GM21529 (cell line): ENCODE measurements at regions not wholly inside any gene's neighbourhood (a gene's known extent, or its start where the extent isn't known, plus 50 kb on each side); places are given as distances from the start of the nearest gene placed in this dataset.

Experiments used
- ATAC-seq: cut with Tn5 transposase; IDR thresholded peaks from one replicate; pipeline ENCODE4 v1.9.1; 2021; ENCODE audit not compliant: unreplicated experiment

GRCh38 chr19:30082611-30083010 lies 140.6 kb downstream of the URI1 start:
- no peak for ATAC-seq

GRCh38 chr19:30083125-30083681 lies 141.2 kb downstream of the URI1 start:
- ATAC-seq: no peak

- no peak for ATAC-seq
Observed at GRCh38 chr19:30083701-30084156, 141.7 kb downstream of the URI1 start.

- ATAC-seq: no peak
Observed at GRCh38 chr19:30084390-30084819, 142.4 kb downstream of the URI1 start.

GRCh38 chr19:30085394-30085793 lies 143.4 kb downstream of the URI1 start:
- no peak for ATAC-seq

- ATAC-seq: no peak
Observed at GRCh38 chr19:30086220-30086619, 144.2 kb downstream of the URI1 start.

GRCh38 chr19:30086916-30087315 lies 144.9 kb downstream of the URI1 start:
- no peak for ATAC-seq

GRCh38 chr19:30087381-30088138 lies 145.5 kb downstream of the URI1 start:
- ATAC-seq: no peak

GRCh38 chr19:30088567-30088966 lies 146.5 kb downstream of the URI1 start:
- ATAC-seq: no peak

- no peak for ATAC-seq
Observed at GRCh38 chr19:30089086-30089665, 147.1 kb downstream of the URI1 start.

- ATAC-seq: no peak
Observed at GRCh38 chr19:30090476-30090875, 148.4 kb downstream of the URI1 start.

- no peak for ATAC-seq
Observed at GRCh38 chr19:30090963-30091362, 148.9 kb downstream of the URI1 start.

GRCh38 chr19:30091456-30091855 lies 149.4 kb downstream of the URI1 start:
- ATAC-seq: no peak

- no peak for ATAC-seq
Observed at GRCh38 chr19:30091856-30092255, 149.8 kb downstream of the URI1 start.

- ATAC-seq: no peak
Observed at GRCh38 chr19:30092721-30093569, 150.9 kb downstream of the URI1 start.

- ATAC-seq: no peak
Observed at GRCh38 chr19:30093966-30094755, 152.1 kb downstream of the URI1 start.

- no peak for ATAC-seq
Observed at GRCh38 chr19:30094756-30095140, 152.7 kb downstream of the URI1 start.

- no peak for ATAC-seq
Observed at GRCh38 chr19:30095171-30095570, 153.1 kb downstream of the URI1 start.

- ATAC-seq: no peak
Observed at GRCh38 chr19:30096596-30097370, 154.7 kb downstream of the URI1 start.

GRCh38 chr19:30097746-30098280 lies 155.8 kb downstream of the URI1 start:
- no peak for ATAC-seq
